HG02981 (cell line): ENCODE measurements at regions not wholly inside any gene's neighbourhood (a gene's known extent, or its start where the extent isn't known, plus 50 kb on each side); places are given as distances from the start of the nearest gene placed in this dataset.
"Not testable (repeated sequence)": the region's sequence is repeated elsewhere in the genome, so short reads cannot be mapped to it uniquely, and the experiment has no call there.

Source experiments
- ATAC-seq: cut with Tn5 transposase; IDR thresholded peaks from one replicate; pipeline ENCODE4 v1.9.1; 2021; ENCODE audit warnings: mild to moderate bottlenecking, moderate library complexity; ENCODE audit not compliant: unreplicated experiment

DNA sequence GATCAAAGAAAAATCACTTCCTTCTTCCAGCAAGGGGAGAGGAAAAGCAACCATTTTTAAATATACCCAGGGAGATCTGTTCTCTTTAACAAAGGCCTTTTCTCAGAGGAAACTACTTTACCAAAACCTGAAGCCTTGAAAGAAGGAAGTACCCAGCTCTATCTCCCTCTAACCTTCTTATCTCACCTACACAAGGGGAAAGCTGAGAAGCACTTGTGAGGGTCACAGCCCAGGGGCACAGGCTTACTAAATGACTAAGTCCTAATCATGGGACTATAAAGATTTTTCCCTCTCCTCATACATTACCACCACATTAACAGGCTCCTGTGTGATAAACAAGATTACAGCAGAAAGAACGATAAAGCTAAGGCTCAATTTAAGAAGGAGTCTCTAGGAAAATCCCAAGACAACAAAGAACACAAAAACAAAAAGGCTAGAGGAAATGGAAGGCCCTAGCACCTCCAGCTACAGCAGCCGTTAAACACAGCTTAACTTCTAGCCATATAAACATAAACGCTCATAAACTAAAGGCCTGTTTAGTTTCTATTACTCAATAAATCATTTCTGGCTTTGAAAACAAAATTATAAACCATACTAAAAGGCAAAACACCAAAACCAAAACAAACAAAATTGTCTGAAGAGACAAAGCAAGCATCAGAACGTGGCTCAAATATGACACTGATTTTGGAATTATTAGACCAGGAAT is 284.9 kb upstream of the ECI2 start:
- no peak for ATAC-seq

DNA sequence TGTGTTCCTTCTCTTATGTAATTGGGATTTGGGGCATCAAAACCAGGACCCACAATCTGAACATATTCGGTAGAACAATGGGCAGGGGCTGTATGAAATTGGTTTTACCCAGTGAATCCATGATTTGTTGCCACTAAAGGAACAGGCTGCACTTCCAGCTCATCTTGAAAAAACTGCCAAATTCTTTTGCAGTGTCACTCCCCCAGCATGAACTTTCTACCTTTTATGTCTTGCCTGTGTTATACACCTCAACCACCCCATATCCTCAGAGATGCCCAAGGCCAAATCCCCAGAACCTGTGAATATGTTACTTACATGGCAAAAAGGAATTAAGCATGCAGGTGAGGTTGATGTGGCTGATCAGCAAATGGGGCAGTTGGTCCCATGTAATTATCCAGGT is 280.2 kb upstream of the ECI2 start:
- ATAC-seq: no peak

DNA sequence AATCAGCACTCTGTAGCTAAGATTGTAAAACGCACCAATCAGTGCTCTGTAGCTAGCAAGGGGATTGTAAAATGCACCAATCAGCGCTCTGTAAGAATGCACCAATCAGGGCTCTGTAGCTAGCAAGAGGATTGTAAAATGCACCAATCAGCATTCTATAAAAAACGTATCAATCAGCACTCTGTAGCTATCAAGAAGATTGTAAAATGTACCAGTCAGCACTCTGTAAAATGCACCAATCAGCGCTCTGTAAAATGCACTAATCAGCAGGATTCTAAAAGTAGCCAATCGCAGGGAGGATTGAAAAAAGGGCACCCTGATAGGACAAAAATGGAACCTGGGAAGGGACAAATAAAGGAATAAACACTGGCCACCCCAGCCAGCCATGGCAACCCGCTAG is 278.7 kb upstream of the ECI2 start:
- ATAC-seq: not testable (repeated sequence)

DNA sequence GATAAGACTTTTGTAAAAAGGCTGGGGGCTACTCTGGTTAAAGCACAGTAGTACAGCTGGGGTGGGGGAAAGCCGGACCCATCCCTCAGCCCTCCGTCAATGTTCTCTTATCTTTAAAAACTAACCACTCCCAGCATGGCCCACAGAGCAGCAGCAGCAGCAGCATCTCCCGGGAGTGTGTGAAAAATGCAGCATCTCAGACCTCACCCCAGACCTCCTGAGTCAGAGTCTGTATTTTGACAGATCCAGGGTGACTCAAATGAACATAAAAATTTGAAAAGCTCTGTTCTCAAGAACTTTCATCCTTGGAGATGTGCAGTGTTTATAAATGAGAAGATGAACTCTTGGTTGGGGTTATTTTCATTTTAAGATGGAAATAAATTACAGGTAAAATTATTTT is 277.7 kb upstream of the ECI2 start:
- no peak for ATAC-seq

DNA sequence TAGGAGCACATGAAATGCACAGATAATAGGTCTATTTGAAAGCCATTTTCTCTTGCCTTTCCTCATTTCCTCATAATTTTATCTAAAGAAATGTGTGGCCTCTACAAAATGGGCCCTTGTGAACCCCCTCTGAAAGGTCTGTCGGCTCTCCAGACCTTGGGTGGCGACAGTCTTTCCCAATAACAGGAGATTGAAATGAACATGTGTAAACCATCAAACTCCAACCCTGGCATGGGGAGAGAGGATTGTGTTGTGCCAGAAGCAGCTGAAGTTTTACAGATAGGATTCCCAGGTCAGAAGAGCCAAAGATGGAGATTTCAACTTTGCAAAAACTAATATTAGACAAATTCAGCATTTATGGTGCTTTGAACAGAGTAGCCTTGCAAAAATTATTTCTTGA is 277.1 kb upstream of the ECI2 start:
- no peak for ATAC-seq

DNA sequence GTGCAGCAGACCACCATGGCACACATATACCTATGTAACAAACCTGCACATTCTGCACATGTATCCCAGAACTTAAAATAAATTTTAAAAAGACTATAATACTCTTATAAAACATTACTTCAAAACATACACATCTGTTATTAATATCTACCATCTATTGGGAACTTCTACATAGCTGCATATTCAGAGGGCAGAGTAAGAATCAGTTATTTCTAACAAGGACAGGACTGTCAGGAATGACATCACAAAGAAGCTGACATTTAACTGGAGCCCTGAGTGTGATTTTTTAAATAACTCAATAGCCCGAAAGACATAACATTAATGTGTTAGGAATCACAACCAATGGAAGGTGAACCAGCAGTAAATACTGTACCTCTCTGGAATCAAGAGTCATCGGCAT is 276.7 kb upstream of the ECI2 start:
- no peak for ATAC-seq

DNA sequence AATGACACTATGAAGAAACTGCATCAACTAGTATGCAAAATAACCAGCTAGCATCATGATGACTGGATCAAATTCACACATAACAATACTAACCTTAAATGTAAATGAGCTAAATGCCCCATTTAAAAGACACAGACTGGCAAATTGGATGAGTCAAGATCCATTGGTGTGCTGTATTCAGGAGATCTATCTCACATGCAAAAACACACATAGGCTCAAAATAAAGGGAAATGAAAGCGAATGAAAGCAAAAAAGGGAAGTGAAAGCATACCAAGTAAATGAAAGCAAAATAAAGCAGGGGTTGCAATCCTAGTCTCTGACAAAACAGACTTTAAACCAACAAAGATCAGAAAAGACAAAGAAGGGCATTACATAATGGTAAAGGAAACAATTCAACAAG is 272.3 kb upstream of the ECI2 start:
- peak; percentile 98 for ATAC-seq

DNA sequence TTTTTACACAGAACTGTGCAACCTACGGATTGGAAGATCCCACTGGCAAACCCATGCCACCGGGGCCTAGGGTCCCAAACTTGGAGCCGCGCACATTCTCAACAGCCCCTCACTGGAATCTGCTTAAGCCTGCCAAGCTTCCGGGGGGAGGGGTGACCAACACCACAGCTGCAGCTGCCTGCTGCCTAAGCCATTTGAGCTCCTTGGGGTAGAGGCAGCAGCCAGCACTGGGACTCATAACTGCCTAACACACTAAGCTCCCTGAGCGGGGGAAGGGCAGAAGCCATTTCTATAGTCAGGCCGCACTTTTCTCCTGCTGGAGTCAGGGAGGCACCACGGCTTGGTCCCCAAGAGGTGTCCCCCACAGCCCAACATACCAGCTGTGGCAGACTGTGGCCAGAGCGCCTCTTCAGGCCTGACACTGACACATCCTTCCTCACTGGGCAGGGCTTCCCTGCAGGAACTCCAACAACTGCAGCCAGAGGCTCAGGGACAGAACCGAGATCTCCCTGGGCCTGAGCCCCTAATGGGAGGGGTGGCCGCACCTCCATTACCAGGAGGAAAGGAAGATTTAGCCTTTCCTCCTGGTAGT is 270.3 kb upstream of the ECI2 start:
- no peak for ATAC-seq

DNA sequence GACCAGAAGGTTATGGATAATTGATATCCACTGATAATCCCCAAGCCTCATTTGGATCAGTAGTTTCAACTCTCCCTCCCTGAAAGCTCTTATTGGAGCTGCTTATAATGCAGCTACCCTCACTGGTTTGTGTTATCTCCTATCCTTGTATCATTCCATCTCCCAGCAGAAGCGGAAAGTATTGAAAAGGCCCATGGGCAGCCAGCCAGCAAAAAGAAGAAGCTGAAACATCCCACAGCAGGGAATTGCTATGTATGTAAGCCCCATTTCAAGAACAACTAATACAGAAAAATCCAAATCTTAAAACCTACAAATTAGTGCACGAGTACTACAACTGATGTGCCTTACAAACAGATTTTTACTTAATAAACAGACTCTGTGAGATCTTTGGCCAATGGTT is 269.0 kb upstream of the ECI2 start:
- no peak for ATAC-seq

DNA sequence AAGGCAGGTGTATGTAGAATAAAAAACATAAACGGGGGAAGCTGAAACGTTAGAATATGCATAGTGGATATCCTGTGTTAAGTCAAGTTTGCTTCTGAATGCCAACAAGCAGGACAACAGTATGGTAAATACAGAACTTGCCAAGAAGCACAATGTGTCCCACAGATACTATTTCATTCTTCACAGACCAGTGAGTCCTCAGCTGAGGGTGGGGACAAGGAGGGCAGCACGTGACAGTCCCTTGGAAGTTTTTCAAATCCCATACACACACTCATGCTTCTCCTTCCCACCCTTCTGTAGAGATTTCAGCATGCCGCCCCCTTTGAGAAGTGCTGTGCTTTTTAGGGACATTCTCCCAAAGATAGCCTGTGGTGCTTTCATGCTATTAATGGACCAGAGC is 268.5 kb upstream of the ECI2 start:
- no peak for ATAC-seq

DNA sequence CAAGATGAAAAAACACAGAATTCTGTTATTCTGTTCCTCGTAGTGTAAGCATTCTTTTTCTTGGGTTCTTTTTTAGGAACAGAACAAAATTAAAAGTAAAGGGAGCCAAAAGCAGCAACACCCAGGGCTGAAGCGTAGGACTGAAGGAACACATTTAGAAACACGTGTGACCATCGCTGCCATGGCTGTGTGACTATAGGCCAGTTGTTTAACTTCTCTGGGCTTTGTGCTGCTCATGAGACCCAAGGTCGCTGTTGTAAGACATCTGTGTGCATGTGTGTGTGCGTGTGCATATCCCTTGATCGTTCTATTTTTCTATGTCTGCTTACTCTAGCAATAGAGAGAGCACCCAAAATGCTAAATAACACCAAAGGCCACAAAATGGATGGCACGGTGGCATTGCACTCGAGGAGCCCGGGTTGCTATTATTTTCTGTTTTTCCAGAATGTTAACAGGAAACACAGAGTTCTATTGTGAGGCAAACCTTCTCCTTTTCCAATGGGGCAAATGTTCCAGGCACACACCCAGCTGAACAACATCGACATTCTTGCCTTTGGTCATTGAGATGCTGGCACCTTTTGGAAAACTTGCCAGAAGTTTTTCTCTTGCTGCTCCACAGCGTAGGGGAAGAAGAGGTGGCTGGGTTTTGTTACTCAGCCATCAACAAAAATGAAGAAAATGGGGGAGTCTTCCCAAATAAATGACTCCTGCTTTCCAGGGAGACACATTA is 267.8 kb upstream of the ECI2 start:
- ATAC-seq: no peak

DNA sequence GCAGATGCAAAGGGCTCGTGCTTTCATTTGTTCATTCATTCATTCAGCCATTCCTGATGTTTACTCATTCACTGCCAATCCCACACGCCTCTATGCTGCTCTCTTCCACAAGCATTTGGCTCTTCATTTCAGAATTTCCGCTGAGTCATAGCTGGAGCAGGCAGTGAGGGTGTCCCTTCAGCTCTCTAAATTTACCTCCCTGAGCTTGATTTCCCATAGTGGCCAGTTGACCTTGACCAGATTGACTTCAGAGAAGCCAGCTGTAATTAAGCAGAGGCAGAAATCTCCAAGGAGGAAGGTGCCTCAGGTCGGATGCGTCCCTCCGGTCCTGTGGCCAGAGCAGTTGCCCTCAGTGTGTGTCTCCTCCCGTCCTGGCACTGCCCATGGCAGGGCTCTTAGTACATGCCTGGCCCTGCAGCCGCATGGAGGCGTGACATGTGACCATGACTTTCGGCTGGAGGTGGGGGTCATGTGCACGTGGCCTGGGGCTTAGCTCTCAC is 267.2 kb upstream of the ECI2 start:
- ATAC-seq: no peak

DNA sequence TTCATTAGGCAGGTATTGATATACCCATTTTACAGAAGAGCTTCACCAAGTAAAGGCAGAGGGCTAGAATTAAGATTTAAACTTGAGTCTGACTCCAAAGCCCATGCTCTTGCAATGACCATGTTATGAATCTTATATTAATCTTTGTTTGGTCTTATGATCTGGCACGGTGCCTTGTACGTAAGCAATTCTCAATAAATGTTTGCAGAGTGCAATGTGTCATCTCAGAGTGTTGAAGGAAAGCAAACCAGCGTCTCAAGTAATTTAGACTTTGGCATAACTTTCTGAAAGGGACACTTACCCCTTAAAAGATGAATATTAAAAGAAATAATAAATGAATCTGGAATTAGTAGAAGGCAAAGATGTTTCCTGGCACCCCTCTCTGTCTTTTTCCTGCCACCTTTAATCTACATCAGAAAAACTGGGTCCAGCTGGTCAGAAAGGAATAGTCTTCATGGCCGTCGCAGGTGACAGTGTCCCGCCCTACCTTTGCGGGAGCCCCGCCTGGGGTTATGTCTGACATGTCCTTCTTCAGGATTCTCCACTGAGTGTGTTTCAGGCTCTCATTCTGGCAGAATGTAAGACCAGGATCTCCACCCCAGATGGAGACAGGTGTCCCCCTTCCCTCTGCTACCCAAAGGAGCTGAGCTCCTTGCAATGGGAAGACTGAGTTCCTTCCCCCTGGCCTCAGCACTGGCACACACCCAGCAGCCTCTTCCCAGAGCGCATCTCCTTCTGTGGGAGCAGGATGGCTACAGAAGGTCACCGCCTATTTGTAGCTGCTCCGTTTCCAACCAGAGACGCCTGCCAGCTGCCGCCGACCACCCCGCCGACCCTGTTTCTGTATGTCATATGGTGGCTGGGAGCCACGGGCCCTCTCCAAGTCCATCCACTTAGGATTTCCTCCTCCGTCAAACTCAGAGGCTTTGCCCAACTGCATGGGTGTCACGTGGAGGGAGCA is 266.3 kb upstream of the ECI2 start:
- no peak for ATAC-seq

DNA sequence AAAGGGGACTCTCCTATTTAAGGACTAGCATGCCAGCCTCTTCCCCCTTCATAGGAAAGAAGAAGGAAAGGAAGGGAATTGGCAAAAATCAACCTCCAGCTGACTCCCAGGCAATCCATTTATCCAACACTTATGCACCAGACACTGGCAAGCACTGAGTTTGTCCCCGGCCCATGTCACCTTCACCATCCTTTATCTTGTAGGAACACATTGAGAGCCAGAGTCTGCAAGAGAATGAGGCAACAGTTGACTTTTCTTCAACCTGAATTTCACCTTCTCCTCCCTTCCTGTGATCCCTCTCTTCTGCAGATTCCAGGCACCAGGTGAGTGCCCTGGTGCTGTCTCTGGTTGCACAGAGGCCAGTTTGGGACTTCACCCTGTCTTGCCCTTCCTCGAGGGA is 264.3 kb upstream of the ECI2 start:
- ATAC-seq: no peak

DNA sequence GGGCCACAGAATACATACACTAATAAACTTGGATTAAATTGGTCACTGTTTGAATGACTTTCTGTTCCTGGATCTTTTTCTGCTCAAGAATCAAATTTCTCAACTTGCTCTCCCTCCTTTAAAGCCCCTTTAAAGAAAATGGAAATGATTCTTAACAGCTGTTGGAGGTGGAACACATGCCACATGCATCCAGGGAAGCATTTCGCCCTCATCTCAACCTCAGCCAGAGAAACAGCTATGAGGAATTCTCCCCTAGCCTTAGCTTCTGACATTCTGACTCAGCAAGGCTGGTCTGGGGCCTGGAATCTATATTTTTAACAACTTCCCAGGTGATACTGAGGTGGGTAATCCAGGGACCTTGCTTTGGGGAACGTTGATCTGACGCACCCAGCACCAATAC is 263.4 kb upstream of the ECI2 start:
- ATAC-seq: no peak

DNA sequence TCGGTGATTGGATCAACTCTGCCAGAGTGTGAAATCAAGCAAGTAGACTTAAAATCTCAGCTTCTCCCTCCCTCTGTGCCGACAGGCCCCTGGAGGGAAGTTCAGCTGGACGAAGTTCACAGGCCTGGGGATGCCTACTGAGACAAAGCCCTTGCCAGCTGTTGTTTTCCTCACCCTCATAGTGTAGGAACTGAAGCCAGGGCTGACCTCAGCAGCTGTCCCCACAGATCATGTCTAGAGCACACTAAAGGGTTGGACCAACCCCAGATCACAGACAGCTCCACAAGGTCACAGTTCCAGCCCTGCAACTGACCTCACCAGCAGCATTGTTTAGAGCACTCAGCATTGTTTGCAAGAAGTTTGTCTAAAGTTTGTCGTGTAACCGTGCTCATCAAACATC is 261.9 kb upstream of the ECI2 start:
- no peak for ATAC-seq

DNA sequence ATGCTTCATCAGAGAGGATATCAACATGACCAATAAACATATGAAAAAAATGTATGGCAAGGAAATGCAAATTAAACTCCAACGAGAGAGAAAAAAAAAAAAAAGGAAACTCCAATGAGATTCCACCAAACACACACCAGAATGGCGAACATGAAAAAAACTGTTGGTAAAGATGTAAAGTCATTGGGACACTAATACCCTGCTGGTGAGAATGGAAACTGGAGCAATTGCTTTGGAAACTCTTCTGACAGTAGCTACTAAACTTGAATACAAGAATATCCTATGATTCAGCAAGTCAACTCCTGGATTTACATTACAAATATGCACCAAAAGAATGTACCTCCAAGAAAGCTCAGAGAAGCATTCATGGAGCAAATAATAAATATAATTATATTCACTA is 260.7 kb upstream of the ECI2 start:
- no peak for ATAC-seq

DNA sequence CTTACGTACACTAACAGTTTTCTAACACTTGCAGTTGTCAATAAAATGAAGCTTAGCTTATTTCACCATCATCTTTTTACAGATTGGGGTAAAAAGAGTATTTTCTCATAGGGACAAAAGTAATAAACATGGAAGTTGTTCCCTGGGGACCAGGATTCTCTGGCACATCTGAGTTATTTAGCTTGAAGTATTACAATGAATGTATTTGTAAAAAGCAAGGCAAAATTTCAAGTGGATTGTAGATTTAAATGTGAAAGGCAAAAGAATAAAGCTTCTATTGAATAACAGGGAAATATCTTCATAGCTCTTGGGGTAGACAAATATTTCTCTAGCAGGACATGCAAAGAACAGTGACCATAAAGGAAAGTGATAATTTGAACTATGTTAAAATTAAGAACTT is 260.0 kb upstream of the ECI2 start:
- no peak for ATAC-seq

DNA sequence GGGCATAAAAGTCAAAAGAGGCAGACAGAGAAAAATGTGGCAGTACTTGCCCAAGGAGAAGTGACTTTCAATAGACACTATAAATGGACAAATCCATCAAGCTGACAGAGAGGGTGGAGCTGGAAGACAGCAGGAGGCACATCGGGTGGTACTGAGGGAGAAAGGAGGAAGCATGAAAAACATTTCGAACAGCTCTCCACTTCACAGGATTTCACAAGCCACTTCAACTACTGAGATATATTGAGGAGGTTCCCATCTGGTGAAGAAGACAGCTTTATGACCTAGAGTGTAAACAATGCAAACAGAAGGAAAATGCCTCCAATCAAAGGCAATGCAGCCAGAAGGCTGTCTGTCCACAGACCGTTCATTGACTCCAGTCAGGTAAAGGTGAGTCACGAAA is 259.4 kb upstream of the ECI2 start:
- no peak for ATAC-seq

DNA sequence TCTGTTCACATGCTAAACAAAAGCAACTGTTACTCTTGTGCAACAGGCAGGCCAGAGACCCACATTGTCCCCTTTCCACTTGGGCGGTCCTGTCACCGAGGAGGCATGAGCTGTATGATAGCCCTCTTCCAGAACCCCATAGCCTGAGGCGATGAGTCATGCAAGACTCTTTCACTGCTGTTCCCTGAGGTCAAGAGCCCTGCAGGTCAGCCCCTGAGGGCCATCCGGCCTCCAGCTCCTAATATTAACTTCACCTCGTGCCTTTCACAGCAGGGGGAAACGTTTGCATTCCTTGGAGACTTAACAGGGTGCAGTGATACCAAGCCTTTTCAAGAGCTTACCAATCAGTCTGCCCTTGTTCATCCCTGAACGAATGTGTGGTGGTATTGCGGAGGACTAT is 253.3 kb upstream of the ECI2 start:
- ATAC-seq: no peak

DNA sequence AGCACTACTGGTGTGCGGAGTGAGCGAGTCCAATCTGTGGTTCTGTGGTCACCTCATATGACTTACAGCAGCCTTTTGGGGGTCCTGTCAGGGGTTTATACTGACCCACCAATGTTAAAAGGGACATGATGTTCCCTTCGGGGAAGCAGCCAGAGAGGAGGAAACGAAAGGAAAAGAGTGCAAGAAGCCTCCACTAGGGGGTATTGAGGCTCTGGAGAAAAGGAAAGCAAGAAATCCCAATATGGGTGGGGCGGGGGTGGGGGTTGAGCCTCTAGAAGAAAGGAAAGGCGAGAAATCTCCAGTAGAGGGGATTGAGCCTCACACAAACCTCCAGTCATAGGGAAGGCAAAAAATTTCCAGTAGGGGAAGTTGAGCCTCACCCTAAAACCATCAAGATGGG is 249.3 kb upstream of the ECI2 start:
- ATAC-seq: no peak
